ENCODE measurements at regions not wholly inside any gene's neighbourhood (a gene's known extent, or its start where the extent isn't known, plus 50 kb on each side); places are given as distances from the start of the nearest gene placed in this dataset.

DNA sequence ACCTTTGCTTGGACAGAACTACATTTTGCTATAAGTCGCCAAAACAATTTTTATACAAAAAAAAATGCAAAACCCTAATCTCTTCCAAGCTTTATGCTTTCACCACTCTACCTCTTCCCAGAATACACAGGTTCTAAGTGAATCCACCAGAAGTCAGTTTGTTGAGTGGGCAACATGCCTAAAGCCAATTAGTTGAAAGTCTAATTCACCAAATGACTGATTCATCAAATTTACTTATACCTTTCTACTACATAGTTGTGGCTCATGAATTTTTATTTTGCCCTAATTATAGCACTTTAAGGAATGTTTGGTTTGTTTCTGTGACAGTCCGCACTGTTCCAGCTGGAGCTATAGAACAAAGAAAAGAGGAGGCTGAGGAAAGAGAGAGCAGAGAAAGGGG is 265.9 kb upstream of the TGFBR2 start:
- no peak overlapping the region for H2AFZ ChIP-seq (ENCODE audit: low read length)
- no peaks in the 10 kb centered on the region for H3K79me2 ChIP-seq (ENCODE audit: control insufficient read depth, insufficient read depth, low read length)
- TF ChIP-seq EZH2 (IDR thresholded peaks at IDR 0.05; ENCODE audit: low read length, missing control alignments) = no peak
- TF ChIP-seq, protein P1, sequence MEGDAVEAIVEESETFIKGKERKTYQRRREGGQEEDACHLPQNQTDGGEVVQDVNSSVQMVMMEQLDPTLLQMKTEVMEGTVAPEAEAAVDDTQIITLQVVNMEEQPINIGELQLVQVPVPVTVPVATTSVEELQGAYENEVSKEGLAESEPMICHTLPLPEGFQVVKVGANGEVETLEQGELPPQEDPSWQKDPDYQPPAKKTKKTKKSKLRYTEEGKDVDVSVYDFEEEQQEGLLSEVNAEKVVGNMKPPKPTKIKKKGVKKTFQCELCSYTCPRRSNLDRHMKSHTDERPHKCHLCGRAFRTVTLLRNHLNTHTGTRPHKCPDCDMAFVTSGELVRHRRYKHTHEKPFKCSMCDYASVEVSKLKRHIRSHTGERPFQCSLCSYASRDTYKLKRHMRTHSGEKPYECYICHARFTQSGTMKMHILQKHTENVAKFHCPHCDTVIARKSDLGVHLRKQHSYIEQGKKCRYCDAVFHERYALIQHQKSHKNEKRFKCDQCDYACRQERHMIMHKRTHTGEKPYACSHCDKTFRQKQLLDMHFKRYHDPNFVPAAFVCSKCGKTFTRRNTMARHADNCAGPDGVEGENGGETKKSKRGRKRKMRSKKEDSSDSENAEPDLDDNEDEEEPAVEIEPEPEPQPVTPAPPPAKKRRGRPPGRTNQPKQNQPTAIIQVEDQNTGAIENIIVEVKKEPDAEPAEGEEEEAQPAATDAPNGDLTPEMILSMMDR (conservative IDR thresholded peaks at IDR 0.05 in 1 of 2, IDR thresholded peaks at IDR 0.05 in 1 of 2; ENCODE audit: low read depth in 1 of 2, low read length in 2 of 2) = no peak
- no peak for DNase-seq (ENCODE audit: low read depth in 2 of 2)
- H3K4me3 ChIP-seq (replicated peaks in 1 of 4; ENCODE audit: control extremely low read depth in 1 of 4, insufficient read depth in 1 of 4, low read depth in 3 of 4, low read length in 4 of 4) = no peak overlapping the region
- H3K27me3 ChIP-seq (ENCODE audit: control insufficient read depth, insufficient read depth, low read length) = no peaks in the 10 kb centered on the region
- no peak overlapping the region for H3K9ac ChIP-seq (ENCODE audit: insufficient read depth, low read length)
- H3K27ac ChIP-seq (ENCODE audit: insufficient read depth, low read length) = no peak overlapping the region
- H3K4me2 ChIP-seq (ENCODE audit: extremely low read depth, insufficient read depth, low read length) = no peak overlapping the region
- H3K36me3 ChIP-seq (ENCODE audit: control insufficient read depth, insufficient read depth, low read length) = no peaks in the 10 kb centered on the region
- peaks cover 12% of the 10 kb centered on the region for H3K4me1 ChIP-seq (ENCODE audit: control insufficient read depth, extremely low read depth, insufficient read depth, low read length)
- H4K20me1 ChIP-seq (ENCODE audit: control insufficient read depth, extremely low read depth, insufficient read depth, low read length) = no peaks in the 10 kb centered on the region
- H3K9me3 ChIP-seq (ENCODE audit: control insufficient read depth, insufficient read depth, low read depth, low read length) = no peaks in the 10 kb centered on the region

DNA sequence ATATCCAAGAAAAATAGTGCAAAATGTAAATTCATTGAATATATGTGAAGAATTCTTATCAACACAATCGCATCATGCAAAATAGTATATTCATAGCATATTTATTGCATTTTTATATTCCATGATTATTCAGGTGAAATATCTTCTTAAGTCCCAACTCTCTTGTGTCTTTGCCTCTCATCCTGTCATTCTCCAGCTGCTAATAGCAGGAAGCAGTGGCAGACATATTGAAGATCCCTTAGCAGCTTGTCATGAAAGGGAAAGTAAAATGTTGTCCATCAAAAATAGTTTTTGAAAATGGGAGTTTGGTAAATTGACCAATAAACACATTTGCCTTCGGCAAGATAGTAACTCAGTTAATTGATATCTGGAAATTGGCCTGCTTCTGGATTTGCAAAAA is 265.3 kb upstream of the TGFBR2 start:
- no peak overlapping the region for H3K27ac ChIP-seq (ENCODE audit: insufficient read depth, low read length)
- no peak for DNase-seq (ENCODE audit: low read depth in 2 of 2)
- no peaks in the 10 kb centered on the region for H3K79me2 ChIP-seq (ENCODE audit: control insufficient read depth, insufficient read depth, low read length)
- peaks cover 12% of the 10 kb centered on the region for H3K4me1 ChIP-seq (ENCODE audit: control insufficient read depth, extremely low read depth, insufficient read depth, low read length)
- no peak for TF ChIP-seq EZH2 (IDR thresholded peaks at IDR 0.05; ENCODE audit: low read length, missing control alignments)
- TF ChIP-seq, protein P1 (conservative IDR thresholded peaks at IDR 0.05 in 1 of 2, IDR thresholded peaks at IDR 0.05 in 1 of 2; ENCODE audit: low read depth in 1 of 2, low read length in 2 of 2) = no peak
- no peaks in the 10 kb centered on the region for H4K20me1 ChIP-seq (ENCODE audit: control insufficient read depth, extremely low read depth, insufficient read depth, low read length)
- no peaks in the 10 kb centered on the region for H3K9me3 ChIP-seq (ENCODE audit: control insufficient read depth, insufficient read depth, low read depth, low read length)
- H3K9ac ChIP-seq (ENCODE audit: insufficient read depth, low read length) = no peak overlapping the region
- H3K27me3 ChIP-seq (ENCODE audit: control insufficient read depth, insufficient read depth, low read length) = no peaks in the 10 kb centered on the region
- H3K36me3 ChIP-seq (ENCODE audit: control insufficient read depth, insufficient read depth, low read length) = no peaks in the 10 kb centered on the region
- H2AFZ ChIP-seq (ENCODE audit: low read length) = no peak overlapping the region
- H3K4me2 ChIP-seq (ENCODE audit: extremely low read depth, insufficient read depth, low read length) = no peak overlapping the region
- H3K4me3 ChIP-seq (replicated peaks in 1 of 4; ENCODE audit: control extremely low read depth in 1 of 4, insufficient read depth in 1 of 4, low read depth in 3 of 4, low read length in 4 of 4) = no peak overlapping the region

DNA sequence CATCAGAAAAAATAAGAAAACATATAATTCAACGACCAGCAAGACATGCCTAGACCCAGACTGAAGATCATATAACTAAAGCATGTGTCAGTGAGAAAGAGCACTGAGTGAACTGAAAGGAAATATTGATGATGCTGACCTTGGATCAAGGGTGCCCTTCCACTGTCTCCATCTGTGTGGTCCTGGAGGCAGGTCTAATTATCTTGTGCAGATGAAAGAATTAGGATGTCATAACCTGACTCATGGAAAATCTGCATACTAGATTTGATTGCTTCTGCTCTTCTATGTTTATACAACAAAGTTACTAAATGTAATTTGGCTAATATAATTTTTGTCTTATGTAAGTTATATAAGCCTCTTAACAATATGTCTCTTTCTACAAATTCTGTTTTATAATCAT is 264.6 kb upstream of the TGFBR2 start:
- no peak for TF ChIP-seq EZH2 (IDR thresholded peaks at IDR 0.05; ENCODE audit: low read length, missing control alignments)
- TF ChIP-seq, protein P1 (conservative IDR thresholded peaks at IDR 0.05 in 1 of 2, IDR thresholded peaks at IDR 0.05 in 1 of 2; ENCODE audit: low read depth in 1 of 2, low read length in 2 of 2) = no peak
- no peaks in the 10 kb centered on the region for H3K27me3 ChIP-seq (ENCODE audit: control insufficient read depth, insufficient read depth, low read length)
- no peaks in the 10 kb centered on the region for H3K9me3 ChIP-seq (ENCODE audit: control insufficient read depth, insufficient read depth, low read depth, low read length)
- H3K4me2 ChIP-seq (ENCODE audit: extremely low read depth, insufficient read depth, low read length) = peak overlapping the region; percentile 40
- peak overlapping the region; percentile 26 for H3K27ac ChIP-seq (ENCODE audit: insufficient read depth, low read length)
- H3K4me1 ChIP-seq (ENCODE audit: control insufficient read depth, extremely low read depth, insufficient read depth, low read length) = peaks cover 14% of the 10 kb centered on the region
- H3K79me2 ChIP-seq (ENCODE audit: control insufficient read depth, insufficient read depth, low read length) = no peaks in the 10 kb centered on the region
- no peak overlapping the region for H3K9ac ChIP-seq (ENCODE audit: insufficient read depth, low read length)
- no peaks in the 10 kb centered on the region for H4K20me1 ChIP-seq (ENCODE audit: control insufficient read depth, extremely low read depth, insufficient read depth, low read length)
- no peak overlapping the region for H3K4me3 ChIP-seq (replicated peaks in 1 of 4; ENCODE audit: control extremely low read depth in 1 of 4, insufficient read depth in 1 of 4, low read depth in 3 of 4, low read length in 4 of 4)
- no peak overlapping the region for H2AFZ ChIP-seq (ENCODE audit: low read length)
- peak in 1 of 2 donors; percentile 46 for DNase-seq (ENCODE audit: low read depth in 2 of 2)
- H3K36me3 ChIP-seq (ENCODE audit: control insufficient read depth, insufficient read depth, low read length) = no peaks in the 10 kb centered on the region

Measured in fibroblast of lung (primary cell).